ENCODE measurements at regions not wholly inside any gene's neighbourhood (a gene's known extent, or its start where the extent isn't known, plus 50 kb on each side); places are given as distances from the start of the nearest gene placed in this dataset.

- Histone ChIP-seq H3K4me1 (no peaks in the 10 kb centered on the region), H3K9me3 (peaks cover 0 to 6% (median 0%) of the 10 kb centered on the region in 4 donors), H3K27ac (no peak overlapping the region), H3K4me3 (no peak overlapping the region), H3K27me3 (no peaks in the 10 kb centered on the region), H3K36me3 (no peaks in the 10 kb centered on the region)
- WGBS, 2 donors = 78 to 100% methylated on average over 1 of the region's 1 CpG
- TF ChIP-seq CTCF (IDR thresholded peaks at IDR 0.05) = no peak
- TF ChIP-seq POLR2A (IDR thresholded peaks at IDR 0.05) = no peak
- TF ChIP-seq POLR2AphosphoS5 (IDR thresholded peaks at IDR 0.05) = no peak
- DNase-seq = no peak
- no peak for ATAC-seq (ENCODE audit: low FRiP score in 2 of 2)
These were observed 484.7 kb downstream of the EPHA7 start for GRCh38 chr6:92934625-92935024.

- H3K4me1 ChIP-seq = no peaks in the 10 kb centered on the region
- ATAC-seq (ENCODE audit: low FRiP score in 2 of 2) (no peak), DNase-seq (no peak)
- 59 to 69% methylated on average over 5 of the region's 5 CpGs for WGBS, 2 donors
- TF ChIP-seq CTCF (IDR thresholded peaks at IDR 0.05) (no peak), POLR2A (IDR thresholded peaks at IDR 0.05) (no peak), POLR2AphosphoS5 (IDR thresholded peaks at IDR 0.05) (no peak), EP300 (IDR thresholded peaks at IDR 0.05) (no peak)
- no peaks in the 10 kb centered on the region for H3K36me3 ChIP-seq
- no peak overlapping the region for H3K4me3 ChIP-seq
- peaks cover 0 to 6% (median 0%) of the 10 kb centered on the region in 4 donors for H3K9me3 ChIP-seq
- H3K27me3 ChIP-seq = no peaks in the 10 kb centered on the region
- no peak overlapping the region for H3K27ac ChIP-seq
These were observed 489.2 kb downstream of the EPHA7 start for GRCh38 chr6:92930171-92930570.

- no peak for ATAC-seq (ENCODE audit: low FRiP score in 2 of 2)
- Histone ChIP-seq H3K27ac (no peak overlapping the region), H3K4me3 (no peak overlapping the region), H3K4me1 (no peaks in the 10 kb centered on the region), H3K36me3 (no peaks in the 10 kb centered on the region), H3K9me3 (no peaks in the 10 kb centered on the region), H3K27me3 (no peaks in the 10 kb centered on the region)
- no peak for DNase-seq
- WGBS, 2 donors = 67 to 69% methylated on average over 4 to 5 of the region's 5 CpGs
- TF ChIP-seq POLR2A (IDR thresholded peaks at IDR 0.05) (no peak), EP300 (IDR thresholded peaks at IDR 0.05) (no peak), CTCF (IDR thresholded peaks at IDR 0.05) (no peak), POLR2AphosphoS5 (IDR thresholded peaks at IDR 0.05) (no peak)
These were observed 497.0 kb downstream of the EPHA7 start for GRCh38 chr6:92922216-92922806.

GRCh38 chr6:92915466-92915865, 503.9 kb downstream of the EPHA7 start:
- H3K27ac ChIP-seq = no peak overlapping the region
- TF ChIP-seq POLR2AphosphoS5 (IDR thresholded peaks at IDR 0.05) (no peak), EP300 (IDR thresholded peaks at IDR 0.05) (no peak), CTCF (IDR thresholded peaks at IDR 0.05) (no peak), POLR2A (IDR thresholded peaks at IDR 0.05) (no peak)
- WGBS, 2 donors = 88 to 92% methylated on average over 2 of the region's 2 CpGs
- DNase-seq = no peak
- H3K4me1 ChIP-seq = no peaks in the 10 kb centered on the region
- no peak overlapping the region for H3K4me3 ChIP-seq
- H3K36me3 ChIP-seq = no peaks in the 10 kb centered on the region
- no peaks in the 10 kb centered on the region for H3K9me3 ChIP-seq
- no peak for ATAC-seq (ENCODE audit: low FRiP score in 2 of 2)
- no peaks in the 10 kb centered on the region for H3K27me3 ChIP-seq

- Histone ChIP-seq H3K4me3 (no peak overlapping the region), H3K9me3 (no peaks in the 10 kb centered on the region), H3K27me3 (no peaks in the 10 kb centered on the region), H3K27ac (no peak overlapping the region), H3K36me3 (no peaks in the 10 kb centered on the region), H3K4me1 (no peaks in the 10 kb centered on the region)
- no peak for TF ChIP-seq POLR2AphosphoS5 (IDR thresholded peaks at IDR 0.05)
- no peak for TF ChIP-seq CTCF (IDR thresholded peaks at IDR 0.05)
- no peak for TF ChIP-seq EP300 (IDR thresholded peaks at IDR 0.05)
- no peak for TF ChIP-seq POLR2A (IDR thresholded peaks at IDR 0.05)
- WGBS, 2 donors = 63 to 94% methylated on average over 1 of the region's 1 CpG
- DNase-seq = no peak
- no peak for ATAC-seq (ENCODE audit: low FRiP score in 2 of 2)
These were observed 508.1 kb downstream of the EPHA7 start for GRCh38 chr6:92911301-92911700.

All from upper lobe of left lung (tissue), 6 donors.